ENCODE measurements at regions not wholly inside any gene's neighbourhood (a gene's known extent, or its start where the extent isn't known, plus 50 kb on each side); places are given as distances from the start of the nearest gene placed in this dataset.

DNA sequence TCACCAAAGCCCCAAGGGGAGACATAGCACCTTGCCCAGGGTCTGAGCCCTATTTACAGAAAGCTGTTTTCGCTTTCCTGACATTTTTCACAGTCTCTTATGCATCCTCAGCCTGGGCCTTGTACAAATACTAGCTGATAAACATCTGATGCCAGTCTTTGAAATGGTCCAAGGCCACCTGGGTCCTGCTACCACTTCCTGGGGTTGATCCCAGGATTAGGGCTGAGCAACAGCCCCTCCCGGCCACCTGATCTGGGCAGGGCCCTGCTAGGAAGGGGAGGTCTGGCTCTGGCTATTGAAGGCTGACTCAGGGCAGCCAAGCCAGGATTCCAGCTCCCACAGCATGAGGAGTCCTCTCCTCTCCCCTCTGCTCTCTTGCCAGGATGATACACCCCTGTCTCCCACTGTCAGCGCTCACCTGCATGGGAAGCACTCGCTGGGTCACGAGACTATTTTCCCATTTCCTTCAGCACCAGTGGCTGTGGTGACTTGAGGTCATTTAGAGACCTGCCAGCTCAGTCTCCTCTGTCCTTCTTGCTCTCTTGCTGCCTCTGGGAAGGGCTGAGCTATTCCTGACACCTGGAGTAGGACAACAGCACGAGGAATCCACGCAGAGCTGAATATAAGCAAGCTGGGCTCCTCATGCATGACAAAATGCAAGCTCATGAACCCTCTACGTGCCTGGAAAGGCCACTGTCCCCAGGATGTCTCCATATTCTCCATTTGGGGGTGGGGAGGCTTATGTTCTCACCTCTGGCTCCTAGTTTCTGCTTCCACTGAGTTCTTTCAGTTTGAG lies 53.0 kb upstream of the LGALSL start:
- TF ChIP-seq, protein P1, sequence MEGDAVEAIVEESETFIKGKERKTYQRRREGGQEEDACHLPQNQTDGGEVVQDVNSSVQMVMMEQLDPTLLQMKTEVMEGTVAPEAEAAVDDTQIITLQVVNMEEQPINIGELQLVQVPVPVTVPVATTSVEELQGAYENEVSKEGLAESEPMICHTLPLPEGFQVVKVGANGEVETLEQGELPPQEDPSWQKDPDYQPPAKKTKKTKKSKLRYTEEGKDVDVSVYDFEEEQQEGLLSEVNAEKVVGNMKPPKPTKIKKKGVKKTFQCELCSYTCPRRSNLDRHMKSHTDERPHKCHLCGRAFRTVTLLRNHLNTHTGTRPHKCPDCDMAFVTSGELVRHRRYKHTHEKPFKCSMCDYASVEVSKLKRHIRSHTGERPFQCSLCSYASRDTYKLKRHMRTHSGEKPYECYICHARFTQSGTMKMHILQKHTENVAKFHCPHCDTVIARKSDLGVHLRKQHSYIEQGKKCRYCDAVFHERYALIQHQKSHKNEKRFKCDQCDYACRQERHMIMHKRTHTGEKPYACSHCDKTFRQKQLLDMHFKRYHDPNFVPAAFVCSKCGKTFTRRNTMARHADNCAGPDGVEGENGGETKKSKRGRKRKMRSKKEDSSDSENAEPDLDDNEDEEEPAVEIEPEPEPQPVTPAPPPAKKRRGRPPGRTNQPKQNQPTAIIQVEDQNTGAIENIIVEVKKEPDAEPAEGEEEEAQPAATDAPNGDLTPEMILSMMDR (IDR thresholded peaks at IDR 0.05) = no peak
- no peak for TF ChIP-seq POLR2A (IDR thresholded peaks at IDR 0.05)
- TF ChIP-seq POLR2AphosphoS5 (IDR thresholded peaks at IDR 0.05; ENCODE audit: insufficient read depth in 1 of 2, low read depth in 1 of 2) = no peak
